NCI-H1417 treated with DMSO at 0.1 percent for 48 hours (cell line): ENCODE measurements at regions not wholly inside any gene's neighbourhood (a gene's known extent, or its start where the extent isn't known, plus 50 kb on each side); places are given as distances from the start of the nearest gene placed in this dataset.
A peak's percentile ranks its signal among the peaks of the same experiment; 100 is the strongest.
"Not testable (repeated sequence)": the region's sequence is repeated elsewhere in the genome, so short reads cannot be mapped to it uniquely, and the experiment has no call there.

Source experiments
- DNase-seq: peaks from one replicate; lab custom pipeline; 2025; lab: John Stamatoyannopoulos, UW

DNA sequence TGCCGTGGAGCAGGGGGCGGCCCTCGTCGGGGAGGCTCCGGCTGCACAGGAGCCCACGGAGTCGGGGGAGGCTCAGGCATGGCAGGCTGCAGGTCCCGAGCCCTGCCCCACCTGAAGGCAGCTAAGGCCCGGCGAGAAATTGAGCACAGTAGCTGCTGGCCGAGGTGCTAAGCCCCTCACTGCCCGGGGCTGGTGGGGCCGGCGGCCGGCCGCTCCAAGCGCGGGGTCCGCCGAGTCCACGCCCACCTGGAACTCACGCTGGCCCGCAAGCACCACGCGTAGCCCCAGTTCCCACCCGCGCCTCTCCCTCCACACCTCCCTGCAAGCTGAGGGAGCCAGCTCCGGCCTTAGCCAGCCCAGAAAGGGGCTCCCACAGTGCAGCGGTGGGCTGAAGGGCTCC, 589.4 kb downstream of the PPP4R3C start:
- DNase-seq, result no peak

DNA sequence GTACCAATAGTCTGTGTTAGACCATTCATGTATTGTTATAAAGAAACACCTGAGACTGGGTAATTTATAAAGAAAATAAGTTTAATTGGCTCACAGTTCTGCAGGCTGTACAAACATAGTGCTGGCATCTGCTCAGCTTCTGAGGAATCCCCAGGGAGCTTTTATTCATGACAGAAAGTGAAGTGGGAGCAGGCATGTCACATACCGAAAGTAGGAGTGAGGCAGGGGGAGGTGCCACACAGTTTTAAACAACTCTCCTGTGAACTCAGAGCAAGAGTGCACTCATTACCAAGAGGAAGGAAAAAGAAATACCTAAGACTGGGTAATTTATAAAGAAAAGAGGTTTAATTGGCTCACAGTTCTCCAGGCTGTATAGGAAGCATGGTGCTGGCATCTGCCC, 591.2 kb downstream of the PPP4R3C start:
- DNase-seq, result no peak

DNA sequence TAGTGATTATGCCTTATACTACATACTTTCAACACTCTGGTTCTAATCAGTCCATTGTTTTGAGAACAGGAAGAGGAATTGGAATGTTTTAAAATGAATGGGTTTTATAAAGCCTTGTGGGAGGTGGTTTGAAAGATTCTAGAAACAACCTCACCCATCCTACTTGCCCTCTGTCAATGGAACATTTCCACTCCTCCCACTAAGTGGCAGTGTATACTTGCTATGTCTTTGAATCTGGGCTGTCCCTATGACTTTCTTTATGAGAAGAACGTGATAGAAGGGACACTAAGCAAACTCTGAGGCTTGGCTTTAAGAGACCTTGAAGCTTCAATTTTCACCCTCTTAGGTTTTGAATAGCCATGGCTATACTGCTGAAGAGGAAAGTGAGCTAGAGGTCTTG, 611.2 kb downstream of the PPP4R3C start:
- DNase-seq, result no peak

DNA sequence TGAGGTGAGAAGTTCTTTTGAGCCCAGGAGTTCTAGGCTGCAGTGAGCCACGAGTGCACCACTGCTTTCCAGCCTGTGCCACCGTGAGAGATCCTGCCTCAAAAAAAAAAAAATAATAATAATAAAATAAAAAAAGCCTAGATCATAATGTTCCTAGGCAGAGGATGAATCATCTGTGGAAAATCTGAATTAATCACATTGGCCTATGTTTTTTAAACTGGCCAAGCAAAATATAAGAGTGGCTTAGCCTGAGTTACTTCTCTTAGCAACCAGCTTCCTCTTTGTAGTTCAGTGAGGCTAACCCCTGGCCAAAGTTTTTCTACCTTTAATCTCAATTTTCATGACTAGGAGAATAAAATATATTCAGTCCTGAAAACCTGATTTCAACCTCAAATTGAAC, 614.6 kb downstream of the PPP4R3C start:
- DNase-seq, result no peak

DNA sequence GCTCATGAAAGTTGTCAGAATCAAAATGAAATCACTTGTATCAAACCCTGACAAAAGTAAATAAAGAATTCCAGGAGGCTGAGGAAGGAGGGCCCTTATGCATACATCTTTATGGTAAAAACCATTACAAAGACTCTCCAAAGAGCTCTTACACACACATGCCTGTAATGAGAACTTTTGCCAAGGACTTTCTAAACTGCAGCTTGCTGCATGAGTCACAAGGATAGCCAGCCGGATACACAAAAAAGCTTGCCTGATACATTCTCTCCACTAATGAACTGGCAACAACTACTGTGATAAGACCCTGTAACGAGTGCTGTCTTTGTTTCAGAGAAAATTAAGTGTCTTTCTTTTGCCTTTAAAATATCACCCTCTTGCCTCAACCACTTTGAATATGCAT, 618.1 kb downstream of the PPP4R3C start:
- DNase-seq, result no peak

DNA sequence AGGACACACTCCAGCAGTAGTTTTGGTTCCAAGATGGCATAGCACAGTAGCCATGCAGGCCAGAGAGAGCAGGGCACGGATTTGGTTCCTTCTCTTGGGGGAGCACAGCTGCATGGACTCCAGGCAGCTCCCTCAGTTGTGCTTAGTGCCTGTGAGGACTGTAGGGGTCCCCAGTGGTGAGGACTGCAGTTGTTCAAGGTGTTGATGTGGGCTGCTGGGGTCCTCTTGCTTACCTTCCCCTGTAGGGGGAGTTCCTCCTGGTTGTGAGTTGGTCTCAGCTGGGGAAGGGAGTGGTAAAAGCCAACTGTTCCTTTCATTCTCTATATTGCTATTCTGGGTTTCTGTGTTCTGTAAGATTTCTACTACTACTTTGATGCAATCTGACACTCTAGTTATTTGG, 606.5 kb downstream of the MAGEB5 start:
- no peak for DNase-seq

DNA sequence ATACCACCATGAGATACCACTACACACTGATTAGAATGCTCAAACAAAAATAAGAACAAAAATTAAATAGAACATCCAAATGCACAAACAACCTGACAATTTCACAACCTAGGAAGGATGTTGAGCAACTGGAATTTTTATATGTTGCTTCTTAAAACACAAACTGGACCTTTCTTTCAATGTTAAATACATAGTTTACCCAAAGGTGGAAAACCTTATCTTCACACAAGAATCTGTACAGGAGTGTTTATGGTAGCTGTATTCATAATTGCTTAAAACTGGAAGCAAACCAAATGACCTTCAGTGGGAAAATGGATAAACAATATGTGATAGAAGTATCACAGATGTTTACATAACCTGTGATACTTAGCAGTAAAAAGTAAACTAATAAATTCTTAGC, 573.8 kb downstream of the MAGEB5 start:
- no peak for DNase-seq

DNA sequence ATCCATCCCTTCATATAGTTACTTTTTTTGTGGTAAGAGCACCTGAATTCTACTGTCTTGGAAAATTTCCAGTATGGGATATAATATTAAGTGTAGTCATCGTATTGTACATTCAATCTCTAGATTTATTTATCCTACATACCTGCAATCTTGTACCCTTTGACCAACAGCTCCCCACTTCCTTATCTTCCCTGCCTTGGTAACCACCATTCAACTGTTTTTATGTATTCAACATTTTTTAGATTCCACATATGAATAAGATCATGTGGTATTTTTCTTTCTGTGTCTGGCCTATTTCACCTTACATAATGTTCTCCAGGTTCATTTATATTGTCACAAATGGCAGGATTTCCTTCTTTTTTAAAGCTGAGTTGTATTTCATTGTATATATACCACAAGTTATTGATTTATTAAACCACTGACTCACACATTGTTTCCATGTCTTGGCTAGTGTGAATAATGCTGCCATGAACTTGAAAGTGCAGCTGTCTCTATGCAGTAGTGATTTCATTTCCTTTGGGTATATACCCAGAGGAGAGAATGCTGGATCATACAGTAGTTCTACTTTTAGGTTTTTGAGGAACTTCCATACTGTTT, 572.5 kb downstream of the MAGEB5 start:
- no peak for DNase-seq

DNA sequence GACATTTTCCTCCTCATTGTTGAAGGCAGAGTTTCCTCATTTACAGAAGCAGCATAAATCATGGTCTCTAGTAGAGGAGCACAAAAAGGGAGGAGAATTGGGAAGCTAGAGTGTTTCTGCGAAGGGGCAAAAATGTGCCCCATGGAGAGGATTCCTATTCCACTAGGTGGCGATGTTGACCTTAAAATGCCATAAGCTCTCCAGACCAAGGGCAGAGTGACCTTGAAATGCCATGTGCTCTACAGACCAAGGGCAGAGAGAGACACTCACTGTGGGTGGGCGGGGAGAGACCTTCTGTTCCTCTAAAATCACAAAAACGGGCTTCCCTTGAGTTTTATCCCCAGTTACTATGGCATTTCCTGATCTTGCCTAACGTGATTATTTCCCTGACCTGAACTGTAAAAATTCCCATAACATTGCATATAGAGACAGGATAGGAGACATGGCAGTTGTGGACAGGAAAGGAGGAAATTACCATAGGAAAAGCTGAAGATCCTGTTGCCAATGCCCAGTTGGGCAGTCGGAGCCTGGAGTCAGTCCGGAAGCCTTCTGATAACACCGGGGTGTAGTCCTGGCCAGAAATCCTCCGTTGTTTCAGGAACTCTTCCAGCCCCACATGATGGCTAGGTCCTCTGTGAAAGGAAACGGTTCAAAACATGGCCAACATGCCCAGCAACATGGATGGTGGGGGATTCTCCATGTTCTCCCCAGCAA, 567.7 kb downstream of the MAGEB5 start:
- DNase-seq, result peak; percentile 5

DNA sequence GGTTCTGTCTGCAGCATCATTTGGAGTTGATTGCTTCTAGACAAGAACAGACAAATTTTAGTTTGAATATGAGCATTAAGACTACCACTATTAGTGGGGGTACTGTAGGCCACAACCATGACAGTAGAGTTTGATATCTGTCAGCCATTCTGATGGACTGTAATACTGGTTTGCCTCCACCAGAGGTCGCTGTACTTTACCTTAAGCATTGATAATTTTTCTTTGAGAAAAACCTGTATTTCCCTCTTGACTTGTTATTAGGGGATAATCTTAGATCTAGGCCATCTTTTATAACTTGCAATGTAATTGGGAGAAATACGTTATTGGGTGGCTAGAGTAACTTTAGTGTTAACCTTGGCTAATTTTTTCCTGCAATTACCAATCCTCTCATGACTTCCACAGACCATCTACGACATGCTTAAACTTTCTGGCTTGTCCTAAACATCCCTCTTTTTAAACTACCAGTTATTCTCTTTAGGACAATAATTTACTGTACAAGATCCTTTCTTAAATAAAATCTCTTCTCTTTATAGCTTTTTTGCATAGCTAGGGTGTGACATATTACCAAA, 562.4 kb downstream of the MAGEB5 start:
- no peak for DNase-seq

DNA sequence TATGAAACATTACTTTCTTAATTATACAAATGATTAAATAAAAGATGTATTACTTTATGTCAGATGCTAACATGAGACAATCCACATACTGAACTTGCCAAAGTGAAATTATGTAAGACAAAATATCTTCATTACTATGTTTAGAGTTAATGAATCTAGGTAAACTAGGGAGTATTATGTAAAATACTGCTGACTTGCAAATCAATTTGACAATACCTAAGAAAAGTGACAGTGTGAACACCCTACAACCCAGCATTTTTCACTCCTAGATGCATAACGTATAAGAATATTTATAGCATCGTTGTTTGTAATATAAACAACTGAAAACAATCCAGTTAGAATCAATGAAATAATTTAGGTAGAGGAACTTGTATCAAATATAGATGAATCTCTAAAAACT, 546.3 kb downstream of the MAGEB5 start:
- DNase-seq, result no peak

DNA sequence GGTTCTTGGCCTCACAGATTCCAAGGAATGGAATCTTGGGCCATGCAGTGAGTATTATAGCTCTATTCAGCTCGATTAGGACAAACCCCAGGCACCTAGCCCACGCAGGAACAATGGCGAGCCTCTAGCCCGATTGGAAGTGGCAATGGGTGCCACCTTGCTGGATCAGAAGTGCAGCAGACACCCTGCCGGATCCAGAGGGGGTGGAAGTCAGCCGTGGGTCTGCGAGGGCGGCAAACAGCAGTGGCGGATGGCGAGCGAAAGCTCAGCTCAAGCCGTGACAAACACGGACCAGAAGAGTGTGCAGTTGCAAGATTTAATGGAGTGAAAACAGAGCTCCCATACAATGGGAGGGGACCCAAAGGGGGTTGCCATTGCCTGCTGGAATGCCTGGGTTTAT, 539.8 kb downstream of the MAGEB5 start:
- not testable (repeated sequence) for DNase-seq

DNA sequence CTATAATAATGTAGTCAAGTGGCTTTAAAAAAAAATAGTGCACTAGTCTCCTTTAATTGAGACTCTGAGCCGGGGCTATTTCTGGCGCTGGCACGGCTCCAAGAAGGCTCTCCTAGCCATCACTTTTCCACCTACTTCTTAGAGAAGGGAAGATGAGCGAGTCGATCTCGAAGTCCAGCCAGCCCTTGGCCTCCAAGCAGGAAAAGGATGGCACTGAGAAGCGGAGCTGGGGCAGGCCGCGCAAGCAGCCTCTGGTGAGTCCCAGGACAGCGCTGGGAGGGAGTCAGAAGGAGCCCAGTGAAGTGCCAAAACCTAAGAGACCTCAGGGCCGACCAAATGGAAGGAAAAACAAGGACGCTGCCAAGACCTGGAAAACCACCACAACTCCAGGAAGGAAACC, 531.9 kb downstream of the MAGEB5 start:
- DNase-seq, result no peak

DNA sequence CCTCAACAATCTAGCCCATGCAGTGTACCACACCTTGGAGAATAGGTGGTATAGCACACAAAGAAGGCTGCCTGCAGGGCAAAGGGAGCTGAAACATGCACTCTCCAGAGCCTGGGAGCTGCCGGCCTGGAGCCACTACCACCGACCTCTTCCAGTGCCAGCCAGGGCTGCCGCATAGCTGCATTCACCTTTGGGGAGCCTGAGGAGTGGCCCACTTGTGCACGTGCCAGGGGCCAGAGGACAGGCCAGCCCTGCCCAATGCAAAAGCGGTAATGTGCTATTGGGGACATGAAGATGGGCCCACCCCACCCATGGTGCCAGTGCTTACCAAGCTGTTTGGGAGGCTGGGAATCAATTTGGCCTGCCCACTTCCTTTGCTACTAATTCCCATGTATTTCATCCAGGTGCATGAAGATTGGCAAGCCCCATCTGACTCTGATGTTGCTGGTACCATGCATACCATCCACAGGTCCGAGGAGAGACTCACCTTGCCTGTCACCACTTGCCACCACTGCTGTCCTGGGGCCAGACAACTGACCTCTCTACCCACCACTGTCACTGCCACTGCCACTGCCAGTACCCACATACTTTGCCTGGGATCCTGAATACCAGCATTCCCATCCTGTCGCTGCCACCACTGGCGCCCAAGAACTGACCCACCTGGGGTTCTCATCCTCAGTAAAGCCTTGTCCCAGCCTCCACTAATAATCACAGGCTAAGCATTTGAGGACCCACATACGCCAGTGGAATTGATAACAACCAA, 506.9 kb downstream of the MAGEB5 start:
- DNase-seq, result no peak

DNA sequence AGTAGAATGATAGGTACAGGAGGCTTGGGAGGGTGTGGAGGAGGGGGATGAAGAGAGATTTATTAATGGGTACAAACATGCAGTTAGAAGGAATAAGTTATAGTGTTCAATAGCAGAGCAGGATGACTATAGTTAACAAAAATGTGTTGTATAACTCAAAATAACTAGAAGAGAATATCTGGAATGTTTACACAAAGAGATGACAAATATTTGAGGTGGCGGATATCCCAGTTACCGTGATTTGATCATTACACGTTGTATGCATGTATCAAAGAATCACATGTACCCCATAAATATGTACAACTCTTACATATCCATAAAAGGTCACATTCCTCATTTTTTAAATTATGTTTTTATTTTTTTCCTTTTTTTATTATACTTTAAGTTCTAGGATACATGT, 456.6 kb downstream of the MAGEB5 start:
- DNase-seq, result no peak

DNA sequence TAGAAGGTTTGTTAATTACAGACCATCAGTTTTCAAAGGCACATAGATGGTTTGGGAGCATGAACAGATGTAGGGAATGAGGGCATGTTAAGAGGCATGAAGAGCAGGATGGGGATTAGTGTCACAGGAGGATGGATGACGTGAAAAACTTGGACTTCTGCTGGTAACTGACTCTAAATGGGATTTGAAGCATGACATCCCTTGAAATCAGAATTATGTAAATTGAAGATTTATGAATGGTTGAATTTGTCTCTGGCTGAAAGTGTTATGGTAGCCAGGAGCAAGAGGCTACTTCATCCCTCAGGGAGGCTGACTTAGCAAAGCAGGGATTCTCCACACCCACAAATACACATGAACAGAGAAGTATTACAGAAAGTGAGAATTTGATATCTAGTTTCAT, 454.6 kb downstream of the MAGEB5 start:
- no peak for DNase-seq

DNA sequence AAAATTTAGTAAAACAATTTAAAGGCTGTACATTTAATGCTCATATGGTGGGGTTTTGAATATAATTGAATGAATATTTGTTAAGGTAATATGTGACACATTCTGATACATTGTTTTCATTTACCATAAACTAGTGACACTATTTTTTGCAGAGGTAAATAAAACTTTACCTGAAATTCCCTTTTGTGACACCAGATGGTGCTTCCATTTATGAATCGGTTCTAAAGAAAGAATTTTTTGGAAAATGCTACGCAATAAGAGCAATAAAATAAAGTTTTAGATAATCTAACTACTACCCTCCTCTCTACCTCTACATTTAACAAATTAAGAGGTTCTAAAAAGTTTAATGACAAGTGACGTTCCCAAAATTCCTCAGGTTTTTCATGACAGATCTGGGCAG, 448.9 kb downstream of the MAGEB5 start:
- DNase-seq, result no peak

DNA sequence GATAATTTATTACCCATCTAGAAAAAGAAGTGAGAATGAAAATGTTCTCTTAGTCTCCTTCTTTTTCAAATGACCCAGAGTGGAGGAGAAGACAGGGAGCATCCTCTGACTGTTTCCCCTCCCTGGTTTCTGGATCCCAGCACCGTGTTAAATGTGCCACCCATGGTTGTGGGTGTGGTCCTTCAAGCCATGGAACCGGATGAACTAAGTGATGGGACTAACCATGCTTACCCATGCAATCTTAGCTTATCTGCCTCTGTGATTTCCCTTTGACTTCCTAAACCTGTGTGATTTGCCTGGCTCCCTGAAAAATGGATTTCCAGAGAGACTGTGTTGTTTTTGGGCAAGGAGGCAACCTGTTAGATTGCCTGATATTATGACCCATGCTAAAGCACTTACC, 437.1 kb downstream of the MAGEB5 start:
- no peak for DNase-seq

DNA sequence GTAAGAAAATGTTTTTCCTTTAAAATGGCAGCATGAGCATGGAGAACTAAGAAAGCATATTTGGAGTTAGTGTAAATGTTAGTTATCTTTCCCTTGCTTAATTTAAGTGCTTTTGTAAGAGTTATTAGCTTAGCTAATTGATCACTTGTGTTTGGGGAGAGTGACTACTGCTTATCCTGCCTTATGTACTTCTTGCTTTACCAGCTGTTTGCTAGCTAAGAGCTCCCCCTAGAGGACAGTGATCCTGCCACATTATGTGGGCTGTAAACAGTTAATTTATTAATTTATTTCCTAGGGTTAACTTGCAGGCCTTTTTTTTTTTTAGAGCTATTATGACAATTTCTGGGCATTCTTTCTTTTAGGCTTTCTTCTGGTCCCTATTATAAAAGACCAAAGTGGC, 435.8 kb downstream of the MAGEB5 start:
- no peak for DNase-seq

DNA sequence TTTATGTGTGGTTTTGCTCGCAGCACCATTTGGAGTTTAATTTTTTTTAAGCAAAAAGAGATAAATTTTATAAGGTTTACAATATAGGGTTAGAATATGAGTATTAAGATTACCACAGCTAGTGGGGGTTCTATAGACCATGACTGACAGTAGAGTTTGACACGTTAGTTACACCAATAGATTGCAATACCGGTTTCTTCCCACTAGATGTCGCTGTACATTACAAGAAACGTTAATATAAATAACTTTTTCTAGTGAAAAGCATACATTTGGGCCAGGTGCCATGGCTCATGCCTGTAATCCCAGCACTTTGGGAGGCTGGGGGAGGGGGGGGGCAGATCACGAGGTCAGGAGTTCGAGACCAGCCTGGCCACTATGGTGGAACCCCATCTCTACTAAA, 433.6 kb downstream of the MAGEB5 start:
- no peak for DNase-seq

DNA sequence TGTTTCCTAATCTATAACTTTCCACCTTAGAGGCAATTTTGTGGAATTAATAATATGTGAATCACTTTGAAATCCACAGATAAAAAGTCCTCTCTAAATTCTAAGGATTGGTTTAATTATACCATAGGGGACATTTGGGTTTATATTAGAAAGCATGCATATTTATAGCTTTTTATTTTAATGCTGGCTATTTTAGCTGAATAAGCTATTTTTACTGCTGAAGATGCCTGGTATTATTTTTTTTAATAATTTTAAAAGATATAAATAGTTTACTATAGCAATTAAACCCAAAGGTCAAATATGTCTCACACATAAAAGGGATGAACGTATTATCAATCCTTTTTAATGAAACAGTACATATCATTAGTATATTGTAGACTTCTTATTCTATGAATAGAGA, 415.4 kb downstream of the MAGEB5 start:
- no peak for DNase-seq

DNA sequence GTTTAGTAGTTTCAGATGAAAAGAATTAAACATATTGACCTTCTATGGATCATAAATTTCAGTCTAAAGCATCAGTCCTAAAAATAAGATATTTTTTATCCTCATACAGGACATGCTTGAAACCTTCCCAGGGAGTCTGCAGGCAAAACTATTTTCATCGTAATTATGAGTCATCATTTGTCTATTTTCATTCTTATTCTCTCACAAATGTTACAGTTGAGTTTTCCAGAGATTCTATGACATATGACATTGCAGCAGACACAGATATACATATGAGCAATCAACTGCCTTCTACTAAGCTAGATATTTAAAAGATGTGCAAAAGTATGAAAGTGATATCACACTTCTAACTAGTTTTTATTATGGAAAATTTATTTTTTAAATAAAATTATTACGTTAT, 398.0 kb downstream of the MAGEB5 start:
- DNase-seq, result no peak

DNA sequence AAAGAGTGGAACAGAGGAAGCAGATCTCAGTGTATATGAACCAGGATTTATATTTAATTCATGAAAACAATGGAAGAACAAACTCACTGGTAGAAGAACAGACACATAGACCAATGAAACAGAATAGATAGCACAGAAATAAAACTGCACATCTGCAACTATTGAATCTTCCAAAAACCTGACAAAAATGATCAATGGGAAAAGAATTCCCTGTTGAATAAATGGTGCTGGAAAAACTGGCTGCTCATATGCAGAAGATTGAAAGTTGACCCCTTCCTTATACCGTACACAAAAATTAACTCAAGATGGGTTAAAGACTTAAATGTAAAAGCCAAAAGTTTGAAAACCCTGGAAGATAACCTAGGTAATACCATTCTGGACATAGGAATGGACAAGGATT, 391.0 kb downstream of the MAGEB5 start:
- DNase-seq, result no peak
